IMR-90 (cell line): ENCODE measurements at regions not wholly inside any gene's neighbourhood (a gene's known extent, or its start where the extent isn't known, plus 50 kb on each side); places are given as distances from the start of the nearest gene placed in this dataset.

Source experiments
- ATAC-seq: fragments of 200-7000 bp; cut with Tn5 transposase; 2 replicates; pipeline ENCODE4 v1.9.1; 2020; ENCODE audit warnings: low read depth, mild to moderate bottlenecking, moderate library complexity
- BruUV-seq: library from RNA; stranded (reverse); fragments of 400-500 nt; replicated peaks from 2 replicates; lab custom pipeline; 2021; lab: Mats Ljungman, UMichigan
- CTCF ChIA-PET: fragments of 300-600 bp; formaldehyde crosslinking; extraction: SDS; loops from one replicate; lab custom pipeline; 2021; ENCODE audit warnings: antibody characterized with exemption; lab: Yijun Ruan, JAX
- POLR2A ChIA-PET: fragments of 300-600 bp; sonication (Branson Sonifier 250); formaldehyde crosslinking; loops from one replicate; lab custom pipeline; 2022; ENCODE audit warnings: antibody characterized with exemption; ENCODE audit not compliant: unreplicated experiment; lab: Charles Lee
- DNase-seq: peaks from one replicate; pipeline ENCODE4 v3.0.0; 2013
- H2AFZ ChIP-seq: replicated peaks from 2 replicates; pipeline ENCODE3; 2013; ENCODE audit warnings: low read length, mild to moderate bottlenecking; ENCODE audit not compliant: poor library complexity
- H2AK5ac ChIP-seq: 2 replicates; pipeline ENCODE4 v1.6.1; 2013; ENCODE audit warnings: low read depth, low read length, inconsistent platforms
- H2AK9ac ChIP-seq: replicated peaks from 2 replicates; pipeline ENCODE3; 2013; ENCODE audit warnings: mild to moderate bottlenecking, low read depth, low read length, moderate library complexity; ENCODE audit not compliant: poor library complexity
- H2BK120ac ChIP-seq: 2 replicates; pipeline ENCODE4 v1.6.1; 2013; ENCODE audit warnings: low read depth, low read length, inconsistent platforms
- H2BK15ac ChIP-seq: 3 replicates; pipeline ENCODE4 v1.6.1; 2013; ENCODE audit warnings: low read depth, low read length, inconsistent platforms
- H2BK20ac ChIP-seq: 2 replicates; pipeline ENCODE4 v1.6.1; 2013; ENCODE audit warnings: low read depth, mild to moderate bottlenecking, inconsistent platforms, low read length, moderate library complexity
- H2BK5ac ChIP-seq: 2 replicates; pipeline ENCODE4 v1.6.1; 2013; ENCODE audit warnings: mild to moderate bottlenecking, low read depth, low read length, inconsistent platforms; ENCODE audit not compliant: poor library complexity, severe bottlenecking
- H3K14ac ChIP-seq: replicated peaks from 2 replicates; pipeline ENCODE4 v1.6.1; 2013; ENCODE audit warnings: low read depth, low read length, inconsistent platforms
- H3K18ac ChIP-seq: 2 replicates; pipeline ENCODE4 v1.6.1; 2013; ENCODE audit warnings: low read depth, low read length, control low read depth
- H3K23ac ChIP-seq: 2 replicates; pipeline ENCODE4 v1.6.1; 2013; ENCODE audit warnings: low read depth, low read length, inconsistent platforms
- H3K27ac ChIP-seq: 2 replicates; pipeline ENCODE4 v1.5.1; 2013; ENCODE audit warnings: mild to moderate bottlenecking, control low read depth, low read length; ENCODE audit not compliant: insufficient read depth
- H3K27me3 ChIP-seq: 2 replicates; pipeline ENCODE4 v1.6.1; 2013; ENCODE audit warnings: low read length; ENCODE audit not compliant: control insufficient read depth, insufficient read depth
- H3K36me3 ChIP-seq: 2 replicates; pipeline ENCODE4 v1.6.1; 2013; ENCODE audit warnings: low read length, mixed read lengths; ENCODE audit not compliant: control insufficient read depth, insufficient read depth
- H3K4ac ChIP-seq: 2 replicates; pipeline ENCODE4 v1.6.1; 2013; ENCODE audit warnings: low read depth, low read length, inconsistent platforms
- H3K4me1 ChIP-seq: 2 replicates; pipeline ENCODE4 v1.6.1; 2013; ENCODE audit warnings: low read length, mixed read lengths; ENCODE audit not compliant: control insufficient read depth, insufficient read depth
- H3K4me2 ChIP-seq: 2 replicates; pipeline ENCODE4 v1.6.1; 2013; ENCODE audit warnings: low read depth, mild to moderate bottlenecking, control low read depth, low read length, moderate library complexity
- H3K4me3 ChIP-seq: 2 replicates; pipeline ENCODE4 v1.5.1; 2013; ENCODE audit warnings: low read depth, mild to moderate bottlenecking, control low read depth, low read length, moderate library complexity; ENCODE audit not compliant: insufficient read depth
- H3K56ac ChIP-seq: 2 replicates; pipeline ENCODE4 v1.6.1; 2013; ENCODE audit warnings: low read length, inconsistent platforms; ENCODE audit not compliant: insufficient read depth; ENCODE audit errors: extremely low read depth
- H3K79me1 ChIP-seq, 2 experiments: 2 replicates each; pipeline ENCODE4 v1.6.1; 2013; ENCODE audit warnings: low read length in 2 of 2, inconsistent platforms in 1 of 2, low read depth in 1 of 2
- H3K9ac ChIP-seq: 2 replicates; pipeline ENCODE4 v1.6.1; 2013; ENCODE audit warnings: low read depth, low read length, control low read depth
- H3K9me1 ChIP-seq: 2 replicates; pipeline ENCODE4 v1.6.1; 2013; ENCODE audit warnings: low read length, inconsistent platforms; ENCODE audit not compliant: insufficient read depth
- H3K9me3 ChIP-seq: 2 replicates; pipeline ENCODE4 v1.6.1; 2013; ENCODE audit warnings: low read length; ENCODE audit not compliant: control insufficient read depth, insufficient read depth
- H4K20me1 ChIP-seq: 2 replicates; pipeline ENCODE4 v1.6.1; 2013; ENCODE audit warnings: low read length, inconsistent platforms; ENCODE audit not compliant: insufficient read depth
- H4K5ac ChIP-seq: 2 replicates; pipeline ENCODE4 v1.6.1; 2013; ENCODE audit warnings: mild to moderate bottlenecking, low read depth, low read length, control low read depth
- H4K8ac ChIP-seq, 2 experiments: 2 replicates each; pipeline ENCODE4 v1.6.1; 2013; ENCODE audit warnings: low read depth in 2 of 2, low read length in 2 of 2, control low read depth in 1 of 2, inconsistent platforms in 1 of 2
- H4K91ac ChIP-seq: 2 replicates; pipeline ENCODE4 v1.6.1; 2013; ENCODE audit warnings: low read depth, low read length, inconsistent platforms; ENCODE audit not compliant: insufficient read depth
- CEBPB ChIP-seq: IDR thresholded peaks from 2 replicates; pipeline ENCODE4 v1.6.1; 2012; ENCODE audit warnings: low read depth, low read length, improper control_type of control experiment
- CHD1 ChIP-seq: IDR thresholded peaks from 2 replicates; pipeline ENCODE4 v1.6.1; 2012; ENCODE audit warnings: low read depth, low read length, improper control_type of control experiment
- CTCF ChIP-seq: conservative IDR thresholded peaks from 2 replicates; pipeline ENCODE4 v1.5.1; 2012; ENCODE audit warnings: mild to moderate bottlenecking, low read depth, low read length, improper control_type of control experiment
- ELK1 ChIP-seq: fragments of 150-350 bp; IDR thresholded peaks from 2 replicates; pipeline ENCODE4 v1.6.1; 2016; ENCODE audit warnings: low read depth, mild to moderate bottlenecking, low read length, moderate library complexity, borderline replicate concordance
- FOS ChIP-seq: fragments of 150-350 bp; IDR thresholded peaks from 2 replicates; pipeline ENCODE4 v1.6.1; 2016; ENCODE audit warnings: low read depth, low read length
- MAFK ChIP-seq: IDR thresholded peaks from 2 replicates; pipeline ENCODE4 v1.6.1; 2012; ENCODE audit warnings: low read depth, low read length, improper control_type of control experiment
- MAZ ChIP-seq: IDR thresholded peaks from 2 replicates; pipeline ENCODE4 v1.6.1; 2012; ENCODE audit warnings: low read depth, mild to moderate bottlenecking, low read length, improper control_type of control experiment, moderate library complexity, borderline replicate concordance
- MXI1 ChIP-seq: IDR thresholded peaks from 2 replicates; pipeline ENCODE4 v1.6.1; 2012; ENCODE audit warnings: low read depth, mild to moderate bottlenecking, low read length, moderate library complexity, borderline replicate concordance
- NFE2L2 ChIP-seq: fragments of 150-350 bp; IDR thresholded peaks from 2 replicates; pipeline ENCODE4 v1.6.1; 2016; ENCODE audit warnings: low read depth, mild to moderate bottlenecking, low read length
- POLR2A ChIP-seq: IDR thresholded peaks from 2 replicates; pipeline ENCODE4 v1.6.1; 2012; ENCODE audit warnings: mild to moderate bottlenecking, low read depth, low read length
- RAD21 ChIP-seq: IDR thresholded peaks from 2 replicates; pipeline ENCODE4 v1.6.1; 2012; ENCODE audit warnings: low read length, improper control_type of control experiment
- RCOR1 ChIP-seq: IDR thresholded peaks from 2 replicates; pipeline ENCODE4 v1.6.1; 2012; ENCODE audit warnings: mild to moderate bottlenecking, low read length, improper control_type of control experiment; ENCODE audit not compliant: insufficient replicate concordance
- RFX5 ChIP-seq: IDR thresholded peaks from 2 replicates; pipeline ENCODE4 v1.8.0; 2012; ENCODE audit warnings: low read depth, mild to moderate bottlenecking, low read length, moderate library complexity
- SMC3 ChIP-seq: fragments of 150-350 bp; IDR thresholded peaks from 2 replicates; pipeline ENCODE4 v1.6.1; 2016; ENCODE audit warnings: low read depth, mild to moderate bottlenecking, antibody characterized with exemption, low read length, moderate library complexity
- WGBS, 2 experiments: methylation state at CpG; one replicate each; pipeline versions ENCODE4 v1.1.5 to v1.1.7; 2013; ENCODE audit warnings: missing lambda C conversion rate in 2 of 2; ENCODE audit not compliant: insufficient read length in 1 of 2; ENCODE audit errors: extremely low coverage in 2 of 2; 5-methylcytosine and 5-hydroxymethylcytosine counted together
- dilution Hi-C: fragments of 300-500 bp; cut with HindIII; formaldehyde crosslinking; loops from one replicate; pipeline ENCODE4 v1.14.3; 2018; ENCODE audit warnings: low sequenced_read_pairs; ENCODE audit not compliant: unreplicated experiment
- in situ Hi-C: fragments of 300-500 bp; cut with MboI; formaldehyde crosslinking; loops from 3 replicates; pipeline ENCODE4 v1.14.3; 2019; ENCODE audit warnings: low sequenced_read_pairs, inconsistent platforms, mixed read lengths
- intact Hi-C: fragments of 100-400 bp; cut with micrococcal nuclease; formaldehyde crosslinking; loops from 2 replicates; pipeline ENCODE4 v1.10.0; 2022
- TF ChIP-seq, protein P1 (sequence below): fragments of 150-350 bp; IDR thresholded peaks from 2 replicates; pipeline ENCODE4 v1.6.1; 2017; ENCODE audit warnings: mild to moderate bottlenecking, antibody characterized with exemption, low read length, low read depth

DNA sequence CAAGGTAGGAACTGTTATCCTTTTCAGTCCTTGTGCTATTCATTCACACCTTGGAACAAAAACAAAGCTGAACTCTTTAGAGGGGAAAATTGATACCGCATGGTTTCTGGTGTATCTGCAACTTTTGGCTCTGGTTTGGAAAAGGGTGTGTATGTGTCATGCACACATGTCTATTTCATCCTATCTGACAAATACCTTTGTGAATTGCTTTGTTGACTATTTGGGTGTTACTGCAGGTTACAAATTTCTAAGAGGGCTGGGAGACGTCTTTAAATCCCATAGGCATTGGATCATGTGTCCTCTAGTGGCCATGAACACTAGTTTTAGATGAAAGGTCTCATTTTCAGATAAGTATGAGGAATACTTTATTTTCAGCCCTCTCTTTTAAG, 59.9 kb upstream of the IFNG-AS1 start:
- in situ Hi-C loops: no loop called here
- no TSS peak for BruUV-seq

More for the DNA sequence above, 59.9 kb upstream of the IFNG-AS1 start:
- ChIA-PET CTCF (no interaction called here), POLR2A (no interaction called here)
- H2BK5ac ChIP-seq: no peak overlapping the region
- intact Hi-C loops: no loop called here
- no peak overlapping the region for H3K56ac ChIP-seq
- no peaks in the 10 kb centered on the region for H3K79me1 ChIP-seq
- H3K36me3 ChIP-seq: no peaks in the 10 kb centered on the region
- no peak overlapping the region for H3K23ac ChIP-seq
- H2AK5ac ChIP-seq: no peak overlapping the region
- no peaks in the 10 kb centered on the region for H3K9me3 ChIP-seq
- H3K14ac ChIP-seq: no peak overlapping the region
- H3K4ac ChIP-seq: no peak overlapping the region
- H3K27ac ChIP-seq: no peak overlapping the region
- no peaks in the 10 kb centered on the region for H3K4me1 ChIP-seq
- no peak for TF ChIP-seq RCOR1
- TF ChIP-seq CHD1: no peak
- no peak for TF ChIP-seq POLR2A
- no peak for TF ChIP-seq MAFK
- TF ChIP-seq NFE2L2: no peak
- no peak for TF ChIP-seq MAZ
- TF ChIP-seq FOS: no peak
- TF ChIP-seq SMC3: no peak
- no peak for TF ChIP-seq RFX5
- TF ChIP-seq MXI1: no peak
- TF ChIP-seq CTCF: no peak
- no peak for TF ChIP-seq CEBPB
- no peak for TF ChIP-seq RAD21
- no peak for TF ChIP-seq ELK1
- TF ChIP-seq, protein P1, sequence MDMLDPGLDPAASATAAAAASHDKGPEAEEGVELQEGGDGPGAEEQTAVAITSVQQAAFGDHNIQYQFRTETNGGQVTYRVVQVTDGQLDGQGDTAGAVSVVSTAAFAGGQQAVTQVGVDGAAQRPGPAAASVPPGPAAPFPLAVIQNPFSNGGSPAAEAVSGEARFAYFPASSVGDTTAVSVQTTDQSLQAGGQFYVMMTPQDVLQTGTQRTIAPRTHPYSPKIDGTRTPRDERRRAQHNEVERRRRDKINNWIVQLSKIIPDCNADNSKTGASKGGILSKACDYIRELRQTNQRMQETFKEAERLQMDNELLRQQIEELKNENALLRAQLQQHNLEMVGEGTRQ: no peak
- H3K27me3 ChIP-seq: peaks cover 2% of the 10 kb centered on the region
- H3K4me2 ChIP-seq: no peak overlapping the region
- no peak for DNase-seq
- H4K8ac ChIP-seq: no peak overlapping the region
- no peaks in the 10 kb centered on the region for H4K20me1 ChIP-seq
- dilution Hi-C loops: no loop called here
- no peak overlapping the region for H2BK120ac ChIP-seq
- no peak overlapping the region for H3K9ac ChIP-seq
- H3K9me1 ChIP-seq: no peaks in the 10 kb centered on the region
- no peak overlapping the region for H2AFZ ChIP-seq
- no peak for ATAC-seq
- no peak overlapping the region for H2BK15ac ChIP-seq
- no peak overlapping the region for H3K18ac ChIP-seq
- no CpG with 5 or more reads among the region's 2 CpGs for WGBS, 2 experiments
- no peak overlapping the region for H2AK9ac ChIP-seq
- H3K4me3 ChIP-seq: no peak overlapping the region
- no peak overlapping the region for H2BK20ac ChIP-seq
- no peak overlapping the region for H4K5ac ChIP-seq
- H4K91ac ChIP-seq: no peak overlapping the region
